HG03521 (cell line): ENCODE measurements at regions not wholly inside any gene's neighbourhood (a gene's known extent, or its start where the extent isn't known, plus 50 kb on each side); places are given as distances from the start of the nearest gene placed in this dataset.
A peak's percentile ranks its signal among the peaks of the same experiment; 100 is the strongest.
"Not testable (repeated sequence)": the region's sequence is repeated elsewhere in the genome, so short reads cannot be mapped to it uniquely, and the experiment has no call there.

Source experiments
- ATAC-seq: cut with Tn5 transposase; IDR thresholded peaks from one replicate; pipeline ENCODE4 v1.9.1; 2021; ENCODE audit warnings: mild to moderate bottlenecking, moderate library complexity; ENCODE audit not compliant: unreplicated experiment

DNA sequence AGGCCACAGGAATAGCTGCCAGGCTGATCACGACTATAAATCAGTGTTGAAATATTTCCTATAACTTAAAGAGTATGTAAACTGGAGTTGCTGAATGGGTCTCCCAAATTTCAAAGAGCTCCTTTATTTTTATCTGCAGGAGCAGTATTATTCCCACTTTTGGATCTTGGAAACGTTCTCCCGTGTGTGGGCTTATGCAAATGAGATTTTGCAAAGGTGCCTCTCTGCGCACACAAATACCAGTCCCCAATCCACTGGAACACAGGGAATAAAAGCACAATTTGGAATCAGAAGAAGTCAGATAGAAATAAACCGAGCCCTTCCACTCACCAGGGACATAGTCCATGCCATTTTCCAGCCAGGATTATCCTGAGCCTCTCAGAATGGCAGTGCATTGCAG, 350.2 kb upstream of the CELF2 start:
- no peak for ATAC-seq

- no peak for ATAC-seq
Measured at GRCh38 chr10:10676972-10677371, 340.7 kb upstream of the CELF2 start.

GRCh38 chr10:10677479-10677878, 340.2 kb upstream of the CELF2 start:
- ATAC-seq, result no peak

GRCh38 chr10:10680496-10680895, 337.2 kb upstream of the CELF2 start:
- ATAC-seq, result no peak

DNA sequence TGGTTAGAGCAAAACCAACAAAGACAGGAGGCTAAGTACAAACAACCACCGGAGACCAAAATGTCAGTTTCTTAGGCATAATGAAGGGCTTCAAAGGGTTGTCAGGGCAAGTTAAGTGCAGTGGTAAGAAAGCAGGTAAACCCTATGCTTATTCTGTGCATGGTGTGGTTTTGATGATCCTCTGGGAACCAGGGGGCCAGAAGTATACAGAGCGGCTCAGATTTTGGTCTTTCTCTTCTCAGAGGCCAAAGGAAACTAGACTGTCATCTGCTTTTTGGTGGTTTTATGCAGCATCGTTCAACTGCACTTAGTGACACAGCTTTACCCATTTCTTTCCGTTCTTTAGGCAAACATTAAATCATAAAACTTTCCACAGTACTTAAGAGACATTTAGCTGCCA, 332.7 kb upstream of the CELF2 start:
- ATAC-seq, result no peak

GRCh38 chr10:10685566-10685965, 332.1 kb upstream of the CELF2 start:
- peak; percentile 66 for ATAC-seq

DNA sequence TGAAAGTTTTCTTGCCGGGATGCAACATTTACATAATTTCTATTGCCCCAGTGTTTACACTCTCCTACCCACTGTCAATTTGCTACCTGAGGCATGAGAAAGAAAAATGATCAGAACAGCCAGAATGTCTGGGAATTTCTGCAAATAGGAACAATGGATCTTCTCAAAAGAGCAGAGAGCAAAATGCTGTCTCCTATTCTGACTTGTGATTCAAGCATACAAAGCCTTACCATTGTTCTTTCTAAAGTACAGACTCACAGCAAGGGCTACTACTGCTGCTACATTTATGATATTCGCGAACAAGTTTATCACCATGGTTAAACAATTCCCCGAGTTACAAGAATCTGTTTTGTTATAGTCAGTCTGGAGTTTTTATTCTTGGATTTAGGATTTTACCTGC, 329.9 kb upstream of the CELF2 start:
- no peak for ATAC-seq

DNA sequence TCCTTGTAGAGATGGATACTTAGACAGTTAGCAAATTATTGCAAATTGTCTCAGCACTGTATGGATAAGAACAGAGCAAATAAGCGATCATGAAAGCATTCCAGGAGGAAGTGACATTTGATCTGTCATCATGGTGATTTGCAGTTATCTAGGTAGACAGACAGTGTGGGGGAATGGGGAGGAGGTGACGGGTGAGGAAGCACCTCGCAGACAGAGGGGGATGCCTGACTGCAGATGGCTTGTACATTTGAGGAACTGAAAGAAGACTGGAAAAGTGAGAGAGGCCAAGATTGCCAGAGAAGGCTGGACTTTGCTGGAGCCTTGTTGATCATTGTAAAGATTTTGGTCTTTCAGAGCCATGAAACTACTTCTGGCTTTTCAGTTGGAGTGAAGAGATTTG, 318.2 kb upstream of the CELF2 start:
- no peak for ATAC-seq

- ATAC-seq, result no peak
Measured at GRCh38 chr10:10701084-10701611, 316.5 kb upstream of the CELF2 start.

- no peak for ATAC-seq
Measured at GRCh38 chr10:10702211-10702610, 315.5 kb upstream of the CELF2 start.

DNA sequence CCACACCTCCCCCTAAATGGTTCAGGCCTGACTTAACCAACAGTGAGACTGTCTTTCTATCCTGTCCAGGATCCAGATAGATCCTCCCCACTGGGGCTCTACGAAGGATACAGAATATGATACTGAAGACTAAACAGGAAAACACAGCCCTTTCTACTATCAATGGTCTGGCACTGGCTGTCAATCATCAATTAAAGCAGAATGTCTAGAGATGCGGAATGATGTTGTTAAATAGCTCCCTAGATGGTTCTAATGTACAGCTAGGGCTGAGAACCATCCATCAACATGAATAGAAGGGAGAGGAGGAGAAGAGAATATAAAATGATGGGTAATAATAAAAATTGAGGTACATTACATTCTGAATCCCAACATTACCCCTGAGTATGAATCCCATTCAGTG, 314.3 kb upstream of the CELF2 start:
- ATAC-seq, result no peak

DNA sequence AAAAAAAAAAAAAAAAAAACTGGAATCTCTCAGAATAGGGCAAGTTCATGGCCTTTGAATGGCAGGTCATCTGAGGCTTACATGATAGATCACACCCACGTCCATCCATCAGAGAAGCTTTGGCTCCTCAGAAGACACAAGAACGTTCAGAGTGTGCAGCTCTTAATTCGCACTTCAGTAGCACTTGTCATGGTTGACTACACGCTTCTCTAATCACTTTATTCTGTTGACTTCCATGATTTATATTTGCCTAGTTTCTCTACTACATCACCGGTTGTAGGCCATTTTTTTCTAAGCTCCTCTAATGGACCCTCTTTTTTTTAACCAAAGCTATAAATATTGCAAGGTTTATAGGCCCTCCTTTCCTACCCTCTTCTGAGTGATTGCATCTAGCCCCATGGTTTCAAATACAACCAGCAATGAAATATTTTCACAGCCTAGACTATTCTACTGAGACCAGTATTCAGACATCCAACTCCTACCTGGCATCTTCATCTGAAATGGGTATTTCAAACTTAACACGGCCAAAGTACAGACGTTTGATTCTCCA, 305.4 kb upstream of the CELF2 start:
- ATAC-seq, result no peak

DNA sequence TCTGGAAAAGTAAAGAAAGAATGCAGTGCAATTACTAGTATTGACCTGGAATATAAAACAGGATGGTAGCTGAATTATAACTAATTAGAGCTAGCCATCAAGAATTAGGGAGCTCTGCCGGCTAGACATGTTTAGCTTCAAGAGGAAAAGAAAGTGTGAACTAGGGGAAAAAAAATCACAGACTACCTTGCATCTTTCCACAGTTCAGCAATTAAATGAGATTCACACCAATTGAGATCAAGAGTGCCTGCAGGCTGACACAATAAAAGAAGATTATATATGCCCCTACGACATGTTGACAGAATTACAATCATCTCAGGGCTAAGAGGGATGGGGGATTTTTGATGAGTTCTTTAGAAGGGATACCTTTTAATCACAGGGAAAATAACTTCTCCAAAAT, 303.3 kb upstream of the CELF2 start:
- ATAC-seq, result no peak

DNA sequence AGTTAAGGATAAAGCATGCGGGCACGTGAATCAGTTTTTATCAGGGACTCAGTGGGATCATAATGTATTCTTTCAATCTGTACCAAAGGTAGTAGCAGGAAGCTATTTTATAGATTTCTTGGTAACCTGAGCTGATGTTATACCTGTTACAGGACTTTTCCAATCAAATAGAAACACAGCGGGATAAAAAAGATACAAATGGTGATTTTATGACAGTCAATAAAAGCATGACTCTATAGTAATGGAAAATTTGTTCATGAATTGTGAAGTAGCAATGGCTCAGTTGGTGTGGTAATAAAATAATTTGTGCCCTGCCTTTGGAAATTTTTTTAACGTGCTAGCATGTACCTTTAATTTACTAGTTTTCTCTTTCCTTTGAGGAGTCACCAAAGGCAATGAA, 300.7 kb upstream of the CELF2 start:
- no peak for ATAC-seq

GRCh38 chr10:10722422-10722821, 295.2 kb upstream of the CELF2 start:
- ATAC-seq, result no peak

DNA sequence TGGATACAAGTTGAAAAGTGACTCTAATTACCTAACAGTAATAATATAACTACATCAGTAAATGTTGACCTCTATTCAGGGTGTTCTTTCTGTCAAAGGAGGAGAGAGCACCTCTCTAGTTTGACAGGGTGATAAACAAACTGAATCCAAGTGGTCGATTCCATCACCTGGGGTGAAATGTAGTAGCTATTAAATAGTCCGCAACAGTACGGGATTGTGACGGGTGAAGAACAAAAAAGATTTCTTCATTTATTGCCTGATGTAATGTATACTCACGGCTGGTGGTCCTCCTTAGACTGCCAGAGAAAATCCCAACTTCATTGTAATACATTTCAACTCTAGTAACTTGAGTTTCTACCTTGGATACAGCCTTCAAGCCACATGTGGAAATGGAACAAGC, 292.5 kb upstream of the CELF2 start:
- ATAC-seq, result no peak

DNA sequence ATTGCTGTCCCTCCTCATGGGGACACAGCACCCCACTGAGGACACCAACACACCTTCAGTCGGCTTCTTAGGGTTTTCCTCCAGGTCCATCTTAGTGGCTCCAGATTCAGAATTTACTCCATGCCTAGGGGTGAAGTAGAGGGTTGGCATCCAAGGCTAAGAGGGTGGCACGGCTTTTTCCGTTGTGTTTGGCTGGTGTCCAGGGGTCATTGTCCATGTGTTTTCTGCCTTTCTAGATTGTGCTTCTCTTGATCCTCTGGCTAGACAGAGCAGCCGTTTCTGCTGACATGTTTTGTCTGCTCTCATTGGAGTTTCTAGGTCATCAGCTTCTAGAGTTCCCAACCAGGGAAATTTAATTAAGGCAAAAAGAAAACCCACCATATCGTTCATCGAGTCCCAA, 291.6 kb upstream of the CELF2 start:
- ATAC-seq, result no peak

DNA sequence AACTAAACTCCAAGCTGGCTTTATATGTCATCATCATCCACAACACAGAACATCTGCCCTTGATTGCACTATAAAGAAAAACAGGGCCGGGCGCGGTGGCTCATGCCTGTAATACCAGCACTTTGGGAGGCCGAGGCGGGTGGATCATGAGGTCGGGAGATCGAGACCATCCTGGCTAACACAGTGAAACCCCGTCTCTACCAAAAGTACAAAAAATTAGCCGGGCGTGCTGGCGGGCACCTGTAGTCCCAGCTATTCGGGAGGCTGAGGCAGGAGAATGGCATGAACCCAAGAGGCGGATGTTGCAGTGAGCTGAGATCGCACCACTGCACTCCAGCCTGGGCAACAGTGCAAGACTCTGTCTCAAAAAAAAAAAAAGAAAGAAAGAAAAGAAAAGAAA, 290.3 kb upstream of the CELF2 start:
- not testable (repeated sequence) for ATAC-seq

- ATAC-seq, result no peak
Measured at GRCh38 chr10:10727812-10728211, 289.9 kb upstream of the CELF2 start.

- no peak for ATAC-seq
Measured at GRCh38 chr10:10730471-10731043, 287.1 kb upstream of the CELF2 start.

DNA sequence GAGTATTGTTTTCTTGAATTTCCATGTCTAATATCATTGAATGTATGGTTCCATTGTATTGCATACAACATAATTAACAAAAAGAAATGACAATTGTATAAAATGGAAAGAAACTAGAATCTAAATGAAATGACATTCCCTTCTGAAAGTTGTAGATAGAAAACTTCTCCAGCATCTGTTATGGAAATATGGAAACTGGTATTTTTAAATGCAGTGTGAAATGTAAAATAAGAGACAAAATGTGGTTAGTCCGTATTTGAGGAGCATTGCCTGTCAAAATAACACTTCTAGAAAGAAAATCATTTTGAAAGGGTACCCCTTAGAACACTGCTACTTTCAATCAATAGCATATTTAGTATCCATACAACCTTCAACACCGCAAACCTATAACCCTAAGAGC, 286.3 kb upstream of the CELF2 start:
- ATAC-seq, result no peak

- ATAC-seq, result no peak
Measured at GRCh38 chr10:10734356-10735064, 283.2 kb upstream of the CELF2 start.
